AG09319 (cell line): ENCODE measurements at regions not wholly inside any gene's neighbourhood (a gene's known extent, or its start where the extent isn't known, plus 50 kb on each side); places are given as distances from the start of the nearest gene placed in this dataset.

Experiments
- DNase-seq: peaks from one replicate; pipeline ENCODE4 v3.0.0-alpha.2; 2010; ENCODE audit warnings: low read depth; ENCODE audit errors: extremely low read depth
- TF ChIP-seq, protein P1 (sequence below): IDR thresholded peaks from 2 replicates; pipeline ENCODE4 v1.5.1; 2011; ENCODE audit warnings: low read depth, mild to moderate bottlenecking, inconsistent platforms, low read length, moderate library complexity

DNA sequence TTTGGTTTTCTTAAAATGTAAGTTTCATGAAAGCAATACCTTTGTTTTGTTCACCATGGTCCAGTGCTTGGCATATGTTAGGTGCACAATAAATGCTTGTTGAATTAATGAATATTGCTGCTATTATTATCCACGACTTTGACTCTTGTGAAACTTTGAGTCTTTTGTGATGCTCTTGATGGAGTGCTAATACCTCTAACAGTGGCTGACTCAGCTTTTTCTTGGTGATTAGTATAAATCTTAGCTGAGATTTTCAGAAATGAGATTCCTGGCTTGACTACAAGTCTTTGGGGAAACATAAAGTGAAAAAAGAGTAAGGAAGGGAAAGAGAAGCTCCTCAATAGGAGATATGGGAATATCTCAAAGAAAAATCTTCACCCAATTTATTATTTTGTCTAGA is 375.2 kb upstream of the RPS6KA3 start:
- TF ChIP-seq, protein P1, sequence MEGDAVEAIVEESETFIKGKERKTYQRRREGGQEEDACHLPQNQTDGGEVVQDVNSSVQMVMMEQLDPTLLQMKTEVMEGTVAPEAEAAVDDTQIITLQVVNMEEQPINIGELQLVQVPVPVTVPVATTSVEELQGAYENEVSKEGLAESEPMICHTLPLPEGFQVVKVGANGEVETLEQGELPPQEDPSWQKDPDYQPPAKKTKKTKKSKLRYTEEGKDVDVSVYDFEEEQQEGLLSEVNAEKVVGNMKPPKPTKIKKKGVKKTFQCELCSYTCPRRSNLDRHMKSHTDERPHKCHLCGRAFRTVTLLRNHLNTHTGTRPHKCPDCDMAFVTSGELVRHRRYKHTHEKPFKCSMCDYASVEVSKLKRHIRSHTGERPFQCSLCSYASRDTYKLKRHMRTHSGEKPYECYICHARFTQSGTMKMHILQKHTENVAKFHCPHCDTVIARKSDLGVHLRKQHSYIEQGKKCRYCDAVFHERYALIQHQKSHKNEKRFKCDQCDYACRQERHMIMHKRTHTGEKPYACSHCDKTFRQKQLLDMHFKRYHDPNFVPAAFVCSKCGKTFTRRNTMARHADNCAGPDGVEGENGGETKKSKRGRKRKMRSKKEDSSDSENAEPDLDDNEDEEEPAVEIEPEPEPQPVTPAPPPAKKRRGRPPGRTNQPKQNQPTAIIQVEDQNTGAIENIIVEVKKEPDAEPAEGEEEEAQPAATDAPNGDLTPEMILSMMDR = no peak
- DNase-seq = no peak

DNA sequence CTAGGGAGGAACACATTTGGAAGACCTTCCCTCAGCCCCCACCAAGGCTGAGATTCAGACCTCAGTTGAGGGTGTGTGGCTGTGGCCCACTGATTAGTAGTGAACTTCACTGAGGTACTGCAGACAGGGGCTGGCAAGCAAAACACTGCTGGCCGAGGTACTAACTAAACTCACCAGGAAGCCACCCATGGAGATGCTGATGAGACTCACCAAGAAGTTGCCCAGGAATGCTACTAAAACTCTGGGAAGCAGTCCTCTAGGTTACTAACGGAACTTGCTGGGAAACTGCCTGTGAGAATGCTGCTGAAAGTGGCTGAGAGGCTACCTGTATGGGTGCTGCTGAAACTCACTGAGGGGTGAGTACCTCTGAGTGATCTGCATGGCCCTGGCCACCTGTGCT is 372.4 kb upstream of the RPS6KA3 start:
- no peak for DNase-seq
- TF ChIP-seq, protein P1 = no peak

DNA sequence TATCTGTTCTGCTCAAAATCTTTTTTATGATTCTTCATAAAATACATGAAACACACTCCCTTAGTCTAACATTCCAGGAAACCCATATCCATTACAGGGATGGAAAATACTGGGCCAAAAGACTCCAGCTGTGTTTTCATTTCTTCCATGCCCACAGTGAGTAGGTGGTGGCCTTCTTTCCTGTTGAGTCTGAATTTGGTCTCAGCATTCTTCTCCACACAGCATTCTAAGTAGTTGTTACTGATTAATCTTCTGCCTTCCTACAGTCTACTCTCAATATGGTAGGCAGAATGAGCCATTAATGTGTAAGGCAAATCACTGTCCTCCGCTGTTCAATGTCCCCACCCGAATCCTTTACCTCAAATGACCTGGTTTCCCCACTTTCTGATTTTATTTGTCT is 370.6 kb upstream of the RPS6KA3 start:
- TF ChIP-seq, protein P1 = no peak
- no peak for DNase-seq

DNA sequence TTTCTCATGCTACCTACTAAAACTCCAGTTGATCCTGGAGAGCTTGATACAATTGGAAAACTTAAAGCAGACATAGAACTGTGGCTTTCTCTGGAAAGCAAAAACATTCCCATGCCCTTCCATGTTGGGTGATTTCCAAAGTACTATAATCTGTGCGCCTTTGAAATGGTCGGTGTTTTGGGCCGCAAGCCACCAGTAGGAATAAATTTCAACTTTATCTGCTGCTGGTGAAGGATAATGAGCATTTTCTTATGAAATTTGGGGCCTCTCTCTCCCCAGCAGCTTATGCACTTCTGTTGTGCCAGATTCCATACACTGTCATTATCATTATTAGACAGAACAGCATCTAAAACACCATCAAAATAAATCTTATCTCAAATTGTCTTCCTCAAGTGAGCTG is 366.7 kb upstream of the RPS6KA3 start:
- DNase-seq = no peak
- TF ChIP-seq, protein P1 = no peak

DNA sequence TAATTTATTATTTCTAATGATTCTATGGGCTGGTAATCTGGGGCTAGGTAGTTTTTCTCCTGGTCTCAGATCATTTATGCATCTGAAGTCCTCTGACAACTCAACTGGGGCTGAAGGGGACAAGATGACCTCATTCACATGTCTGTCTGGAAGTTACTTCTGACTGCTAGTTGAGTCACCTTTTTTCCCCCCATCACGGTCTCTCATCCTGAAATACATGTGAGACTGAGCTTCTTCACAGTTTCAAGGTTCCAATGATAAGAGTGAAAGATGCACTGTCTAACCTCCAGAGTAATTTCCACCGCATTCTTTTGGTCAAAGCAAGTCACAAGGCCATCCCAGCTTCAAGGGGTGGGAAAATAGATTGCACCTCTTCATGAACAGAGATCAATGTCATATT is 356.7 kb upstream of the RPS6KA3 start:
- TF ChIP-seq, protein P1 = no peak
- DNase-seq = no peak

DNA sequence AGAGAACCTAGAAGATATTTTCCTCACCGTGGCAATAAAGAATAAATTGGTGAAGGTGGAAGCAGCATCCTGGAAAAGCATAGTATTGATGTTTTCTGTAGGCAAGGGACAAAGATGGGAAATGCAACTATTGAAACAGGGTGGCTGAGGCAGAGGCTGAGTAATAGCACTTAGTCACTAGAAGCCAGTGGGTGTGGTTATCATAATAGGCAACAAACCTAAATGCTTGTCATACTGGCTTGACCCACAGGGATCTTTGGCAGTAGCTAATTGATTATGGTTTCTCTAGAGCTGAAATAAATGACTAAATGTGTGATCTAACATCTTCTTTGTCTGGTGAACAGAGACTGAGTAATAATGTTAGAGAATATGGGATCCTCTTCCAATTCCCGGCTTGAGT is 353.6 kb upstream of the RPS6KA3 start:
- TF ChIP-seq, protein P1 = no peak
- DNase-seq = no peak

DNA sequence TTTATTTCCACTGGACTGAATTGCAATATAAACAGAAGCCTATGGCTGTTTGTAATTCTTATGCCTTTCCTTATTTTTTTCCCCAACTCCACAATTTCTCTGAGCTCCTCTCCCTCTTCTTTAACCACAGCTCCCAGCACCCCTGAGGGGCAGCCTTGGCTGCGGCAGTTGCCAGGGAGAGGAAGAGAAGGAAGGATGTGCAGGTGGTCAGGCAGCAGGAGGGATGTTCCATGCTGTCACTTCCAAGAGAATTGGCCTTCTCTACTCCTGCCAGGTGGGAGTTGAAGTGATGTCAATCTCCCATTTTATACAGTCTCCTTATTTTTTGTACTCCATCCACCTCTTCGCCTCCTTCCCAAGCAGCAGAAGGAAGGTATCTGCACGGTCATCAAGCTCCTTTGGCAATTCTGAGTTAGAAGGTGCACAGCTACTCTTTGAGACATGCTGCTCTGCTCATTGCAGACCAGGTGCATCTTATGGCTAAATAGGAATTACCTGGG is 343.3 kb upstream of the RPS6KA3 start:
- TF ChIP-seq, protein P1 = no peak
- no peak for DNase-seq
